GM10248 (cell line): ENCODE measurements at regions not wholly inside any gene's neighbourhood (a gene's known extent, or its start where the extent isn't known, plus 50 kb on each side); places are given as distances from the start of the nearest gene placed in this dataset.

Experiments
- CTCF ChIA-PET: fragments of 300-600 bp; sonication (Branson Sonifier 250); formaldehyde crosslinking; extraction: SDS; loops from one replicate; lab custom pipeline; 2021; ENCODE audit warnings: antibody characterized with exemption; lab: Yijun Ruan, JAX
- POLR2A ChIA-PET: fragments of 350-650 bp; sonication (Branson Sonifier 250); formaldehyde crosslinking; extraction: SDS; loops from one replicate; lab custom pipeline; 2020; ENCODE audit warnings: antibody characterized with exemption; lab: Yijun Ruan, JAX
- DNase-seq: peaks from one replicate; pipeline ENCODE4 v3.0.0; 2012; ENCODE audit errors: extremely low spot score
- TF ChIP-seq, protein P1 (sequence below): IDR thresholded peaks from 2 replicates; pipeline ENCODE4 v1.5.1; 2012; ENCODE audit warnings: mild to moderate bottlenecking, low read depth; ENCODE audit errors: extremely low read depth, missing control alignments, control extremely low read depth

DNA sequence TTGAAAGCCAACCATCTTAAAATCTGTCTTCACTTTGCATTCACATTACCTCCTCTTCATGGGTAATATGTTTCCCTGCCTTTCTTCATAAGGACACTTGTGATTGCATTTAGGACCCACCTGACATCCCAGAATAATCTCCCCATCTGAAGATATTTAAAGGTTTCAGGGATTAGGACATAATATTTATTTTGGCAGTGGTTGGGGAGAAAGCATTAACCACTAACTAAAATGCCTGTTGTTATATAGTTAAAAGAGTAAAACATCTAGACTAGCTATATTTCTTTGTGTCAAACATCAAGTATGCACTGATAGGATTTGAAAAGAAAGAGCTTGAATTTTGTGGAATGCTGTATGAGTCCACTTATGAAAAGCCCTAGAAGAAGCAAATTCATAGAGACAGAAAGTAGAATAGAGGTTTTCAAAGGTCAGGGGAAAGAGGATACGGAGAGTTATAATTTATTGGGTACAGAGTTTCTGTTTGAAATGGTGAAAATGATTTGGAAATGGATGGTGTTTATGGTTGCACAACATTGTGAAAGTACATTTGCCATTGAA is 457.7 kb upstream of the SPRY2 start:
- no peak for DNase-seq
- ChIA-PET CTCF (no interaction called here), POLR2A (no interaction called here)
- TF ChIP-seq, protein P1, sequence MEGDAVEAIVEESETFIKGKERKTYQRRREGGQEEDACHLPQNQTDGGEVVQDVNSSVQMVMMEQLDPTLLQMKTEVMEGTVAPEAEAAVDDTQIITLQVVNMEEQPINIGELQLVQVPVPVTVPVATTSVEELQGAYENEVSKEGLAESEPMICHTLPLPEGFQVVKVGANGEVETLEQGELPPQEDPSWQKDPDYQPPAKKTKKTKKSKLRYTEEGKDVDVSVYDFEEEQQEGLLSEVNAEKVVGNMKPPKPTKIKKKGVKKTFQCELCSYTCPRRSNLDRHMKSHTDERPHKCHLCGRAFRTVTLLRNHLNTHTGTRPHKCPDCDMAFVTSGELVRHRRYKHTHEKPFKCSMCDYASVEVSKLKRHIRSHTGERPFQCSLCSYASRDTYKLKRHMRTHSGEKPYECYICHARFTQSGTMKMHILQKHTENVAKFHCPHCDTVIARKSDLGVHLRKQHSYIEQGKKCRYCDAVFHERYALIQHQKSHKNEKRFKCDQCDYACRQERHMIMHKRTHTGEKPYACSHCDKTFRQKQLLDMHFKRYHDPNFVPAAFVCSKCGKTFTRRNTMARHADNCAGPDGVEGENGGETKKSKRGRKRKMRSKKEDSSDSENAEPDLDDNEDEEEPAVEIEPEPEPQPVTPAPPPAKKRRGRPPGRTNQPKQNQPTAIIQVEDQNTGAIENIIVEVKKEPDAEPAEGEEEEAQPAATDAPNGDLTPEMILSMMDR = no peak

DNA sequence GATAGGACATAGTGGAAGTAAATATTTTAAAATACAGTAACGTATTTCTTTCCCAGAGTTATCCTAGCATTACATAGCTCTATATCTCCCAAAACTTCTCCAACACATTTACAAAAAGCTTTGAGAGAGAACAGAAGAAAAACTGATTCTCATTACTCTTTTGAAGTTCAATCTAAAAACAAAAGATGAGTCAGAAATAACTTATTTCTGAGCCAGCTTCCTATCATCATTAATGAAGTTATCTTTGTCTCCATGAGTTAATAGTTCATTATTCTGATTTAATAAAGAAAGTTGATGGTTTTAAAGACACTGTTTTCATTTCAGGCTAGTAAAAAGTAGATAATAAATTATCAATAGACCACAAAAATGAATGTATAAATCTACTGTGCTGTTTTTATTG is 446.7 kb upstream of the SPRY2 start:
- TF ChIP-seq, protein P1 = no peak
- CTCF ChIA-PET = no interaction called here
- POLR2A ChIA-PET = no interaction called here
- no peak for DNase-seq

- CTCF ChIA-PET = interaction anchor here (0.8 kb wide), 1 partner anchor 36 kb away, joined by 3 read pairs; no protein-coding TSS in a partner anchor
Observed at GRCh38 chr13:80783926-80784565, 443.1 kb upstream of the SPRY2 start.

DNA sequence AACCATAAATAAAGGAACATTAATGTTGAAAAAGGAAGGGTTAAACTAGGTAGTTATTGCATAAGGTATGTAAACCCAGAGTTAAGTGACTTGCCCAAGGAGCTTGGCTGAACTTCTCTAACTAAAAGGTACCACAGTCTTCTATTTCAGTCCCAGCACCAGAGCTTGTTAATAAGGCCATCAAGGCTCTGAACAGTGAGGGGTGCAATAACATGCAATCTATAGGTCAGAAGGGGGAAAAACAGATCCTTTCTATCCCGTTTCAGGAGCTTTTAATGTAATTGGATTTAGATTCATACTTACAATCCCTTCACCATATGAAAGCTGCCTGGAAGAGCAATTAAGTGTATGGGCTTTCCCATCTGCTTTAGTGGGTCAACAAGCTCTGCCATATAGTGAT is 441.5 kb upstream of the SPRY2 start:
- ChIA-PET POLR2A (no interaction called here), CTCF (interaction anchor here (0.7 to 1.6 kb wide), 2 partner anchors 9 to 13 kb away, joined by 3 read pairs; no protein-coding TSS in a partner anchor)
- DNase-seq = no peak
- TF ChIP-seq, protein P1 = no peak

More at GRCh38 chr13:80783926-80784565, 443.1 kb upstream of the SPRY2 start:
- POLR2A ChIA-PET = no interaction called here
- TF ChIP-seq, protein P1 = no peak
- no peak for DNase-seq

GRCh38 chr13:80778297-80778696 is 437.4 kb upstream of the SPRY2 start:
- TF ChIP-seq, protein P1 = no peak

DNA sequence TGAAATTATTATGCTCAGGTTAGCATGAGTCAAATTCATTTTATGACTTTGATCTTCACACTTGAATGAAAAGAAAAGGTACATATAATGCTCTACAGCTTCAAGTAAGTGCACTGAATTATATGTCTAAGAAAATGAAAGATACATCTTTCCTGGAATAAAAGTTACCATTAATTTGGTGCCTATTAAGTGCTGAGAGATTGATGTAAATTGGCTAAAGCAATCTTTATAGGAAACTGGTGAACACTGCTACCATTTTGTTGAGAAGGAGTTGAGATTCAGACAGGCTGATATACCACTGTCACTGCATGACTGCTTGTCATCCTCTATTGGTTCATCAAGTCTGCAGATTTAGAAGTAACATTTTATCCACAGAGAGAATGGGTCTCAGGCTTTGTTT is 416.8 kb upstream of the SPRY2 start:
- ChIA-PET CTCF (interaction anchor here (1.0 kb wide), 1 partner anchor 43 kb away, joined by 3 read pairs; no protein-coding TSS in a partner anchor), POLR2A (no interaction called here)
- TF ChIP-seq, protein P1 = no peak
- DNase-seq = no peak

More at GRCh38 chr13:80778297-80778696, 437.4 kb upstream of the SPRY2 start:
- POLR2A ChIA-PET = no interaction called here
- CTCF ChIA-PET = no interaction called here
- no peak for DNase-seq
